ENCODE measurements at regions not wholly inside any gene's neighbourhood (a gene's known extent, or its start where the extent isn't known, plus 50 kb on each side); places are given as distances from the start of the nearest gene placed in this dataset.

GRCh38 chr1:229136822-229137221 is 134.1 kb upstream of the RAB4A start (continued):
- TF ChIP-seq, protein P1, sequence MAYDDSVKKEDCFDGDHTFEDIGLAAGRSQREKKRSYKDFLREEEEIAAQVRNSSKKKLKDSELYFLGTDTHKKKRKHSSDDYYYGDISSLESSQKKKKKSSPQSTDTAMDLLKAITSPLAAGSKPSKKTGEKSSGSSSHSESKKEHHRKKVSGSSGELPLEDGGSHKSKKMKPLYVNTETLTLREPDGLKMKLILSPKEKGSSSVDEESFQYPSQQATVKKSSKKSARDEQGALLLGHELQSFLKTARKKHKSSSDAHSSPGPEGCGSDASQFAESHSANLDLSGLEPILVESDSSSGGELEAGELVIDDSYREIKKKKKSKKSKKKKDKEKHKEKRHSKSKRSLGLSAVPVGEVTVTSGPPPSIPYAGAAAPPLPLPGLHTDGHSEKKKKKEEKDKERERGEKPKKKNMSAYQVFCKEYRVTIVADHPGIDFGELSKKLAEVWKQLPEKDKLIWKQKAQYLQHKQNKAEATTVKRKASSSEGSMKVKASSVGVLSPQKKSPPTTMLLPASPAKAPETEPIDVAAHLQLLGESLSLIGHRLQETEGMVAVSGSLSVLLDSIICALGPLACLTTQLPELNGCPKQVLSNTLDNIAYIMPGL (CRISPR knock-in tag; IDR thresholded peaks at IDR 0.05; ENCODE audit: borderline replicate concordance in 1 of 2, low read depth in 1 of 2), result no peak
- TF ChIP-seq SNAI1 (CRISPR knock-in tag; IDR thresholded peaks at IDR 0.05; ENCODE audit: borderline replicate concordance) (no peak), KDM5B (CRISPR knock-in tag; IDR thresholded peaks at IDR 0.05; ENCODE audit: borderline replicate concordance) (no peak), KDM6A (CRISPR knock-in tag; IDR thresholded peaks at IDR 0.05; ENCODE audit: low read depth) (no peak), ZNF720 (CRISPR knock-in tag; IDR thresholded peaks at IDR 0.05) (no peak), ZBTB7B (CRISPR knock-in tag; IDR thresholded peaks at IDR 0.05) (no peak), LCORL (IDR thresholded peaks at IDR 0.05) (no peak), LCORL (CRISPR knock-in tag; IDR thresholded peaks at IDR 0.05) (no peak), ZBTB14 (CRISPR knock-in tag; IDR thresholded peaks at IDR 0.05) (no peak), MTA1 (CRISPR knock-in tag; IDR thresholded peaks at IDR 0.05; ENCODE audit: borderline replicate concordance) (no peak), ERF (CRISPR knock-in tag; IDR thresholded peaks at IDR 0.05) (no peak), PITX1 (CRISPR knock-in tag; IDR thresholded peaks at IDR 0.05) (no peak), GABPB1 (CRISPR knock-in tag; IDR thresholded peaks at IDR 0.05) (no peak), ZNF768 (CRISPR knock-in tag; IDR thresholded peaks at IDR 0.05) (no peak), AGO1 (IDR thresholded peaks at IDR 0.05; ENCODE audit: low read depth, low read length, poor library complexity, severe bottlenecking) (no peak), ARNT (IDR thresholded peaks at IDR 0.05) (no peak)

Measured in HepG2 (cell line).